Activated naive CD4-positive, alpha-beta T cell treated with anti-CD3 and anti-CD28 coated beads, Interleukin-2, amount 50 U/mL, for 72 hours (primary cell): ENCODE measurements at regions not wholly inside any gene's neighbourhood (a gene's known extent, or its start where the extent isn't known, plus 50 kb on each side); places are given as distances from the start of the nearest gene placed in this dataset.
A peak's percentile ranks its signal among the peaks of the same experiment; 100 is the strongest.

ENCODE experiments used
- ATAC-seq, 2 donors: fragments of 150-1000 bp; cut with Tn5 transposase; 2 replicates each; pipeline ENCODE4 v1.10.0; 2021; ENCODE audit warnings: mild to moderate bottlenecking in 2 of 2, moderate library complexity in 2 of 2
- DNase-seq, 2 donors: peaks; one replicate each; pipeline ENCODE4 v3.0.0; 2021 to 2022; ENCODE audit warnings: low spot score in 2 of 2
- H3K27ac Mint-ChIP-seq, 2 donors: one replicate each; pipeline ENCODE4 v1.8.0; 2022; ENCODE audit warnings: mild to moderate bottlenecking in 2 of 2, mixed read lengths in 2 of 2
- H3K36me3 Mint-ChIP-seq, 2 donors: one replicate each; pipeline ENCODE4 v1.8.0; 2022; ENCODE audit warnings: mixed read lengths in 2 of 2
- H3K9me3 Mint-ChIP-seq, 2 donors: one replicate each; pipeline ENCODE4 v1.8.0; 2022; ENCODE audit warnings: mixed read lengths in 2 of 2

DNA sequence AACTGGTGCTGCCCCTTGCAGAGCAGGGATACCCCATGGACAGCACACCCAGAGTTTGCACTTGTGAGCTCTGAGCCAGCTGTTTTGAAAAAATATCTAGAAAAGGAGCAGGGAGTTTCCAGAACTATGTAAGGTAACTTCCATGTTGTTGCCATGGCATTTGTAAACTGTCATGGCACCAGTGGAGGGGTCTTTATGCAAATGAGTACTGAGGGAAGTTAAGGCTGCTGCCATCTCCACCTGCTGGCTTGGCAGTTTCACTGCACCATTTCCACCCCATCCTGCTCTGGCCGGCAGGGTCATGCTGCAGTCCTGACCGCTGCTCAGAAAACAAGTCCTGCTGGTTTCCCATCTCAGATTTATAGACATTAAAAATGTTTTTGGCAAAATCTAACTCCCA is 52.3 kb upstream of the SNTG2 start:
- no peak for DNase-seq
- Mint-ChIP-seq H3K9me3 (peaks cover 16 to 28% of the 10 kb centered on the region in 2 donors), H3K36me3 (peaks cover 23 to 32% of the 10 kb centered on the region in 2 donors), H3K27ac (no peak overlapping the region)
- ATAC-seq = no peak

DNA sequence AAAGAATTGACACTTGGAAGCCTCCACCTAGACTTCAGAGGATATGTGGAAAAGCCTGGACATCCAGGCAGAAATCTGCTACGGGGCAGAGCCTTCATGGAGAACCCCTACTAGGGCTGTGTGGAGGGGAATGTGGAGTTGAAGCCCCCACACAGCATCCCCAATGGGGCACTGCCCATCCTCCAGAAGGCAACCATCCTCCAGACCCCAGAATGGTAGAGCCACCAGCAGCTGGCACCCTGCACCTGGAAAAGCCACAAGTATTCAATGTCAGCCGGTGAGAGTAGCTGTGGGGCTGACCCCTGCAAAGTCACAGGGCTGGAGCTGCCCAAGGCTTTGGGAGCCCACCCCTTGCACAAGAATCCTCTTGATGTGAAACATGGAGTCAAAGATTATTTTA is 53.6 kb upstream of the SNTG2 start:
- Mint-ChIP-seq H3K36me3 (peaks cover 19 to 38% of the 10 kb centered on the region in 2 donors), H3K27ac (no peak overlapping the region), H3K9me3 (peaks cover 16 to 28% of the 10 kb centered on the region in 2 donors)
- ATAC-seq (no peak), DNase-seq (no peak)

DNA sequence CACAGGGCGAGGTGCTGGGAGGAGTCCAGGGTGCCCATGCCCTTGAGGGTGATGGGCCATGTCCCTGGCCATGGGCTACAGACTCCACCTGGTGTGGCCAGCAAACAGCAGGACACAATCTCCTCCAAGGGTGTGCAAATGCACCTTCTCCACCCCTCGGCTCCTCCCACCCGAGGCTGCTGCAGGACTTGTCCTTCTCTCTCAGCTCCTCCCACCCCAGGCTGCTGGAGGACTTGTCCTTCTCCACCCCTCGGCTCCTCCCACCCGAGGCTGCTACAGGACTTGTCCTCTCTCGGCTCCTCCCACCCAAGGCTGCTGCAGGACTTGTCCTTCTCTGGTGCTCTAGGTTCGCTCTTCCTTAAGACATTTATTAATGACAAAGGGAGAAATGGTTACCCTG is 57.3 kb upstream of the SNTG2 start:
- Mint-ChIP-seq H3K36me3 (peaks cover 19 to 38% of the 10 kb centered on the region in 2 donors), H3K27ac (no peak overlapping the region), H3K9me3 (peaks cover 16 to 23% of the 10 kb centered on the region in 2 donors)
- DNase-seq = no peak
- no peak for ATAC-seq

DNA sequence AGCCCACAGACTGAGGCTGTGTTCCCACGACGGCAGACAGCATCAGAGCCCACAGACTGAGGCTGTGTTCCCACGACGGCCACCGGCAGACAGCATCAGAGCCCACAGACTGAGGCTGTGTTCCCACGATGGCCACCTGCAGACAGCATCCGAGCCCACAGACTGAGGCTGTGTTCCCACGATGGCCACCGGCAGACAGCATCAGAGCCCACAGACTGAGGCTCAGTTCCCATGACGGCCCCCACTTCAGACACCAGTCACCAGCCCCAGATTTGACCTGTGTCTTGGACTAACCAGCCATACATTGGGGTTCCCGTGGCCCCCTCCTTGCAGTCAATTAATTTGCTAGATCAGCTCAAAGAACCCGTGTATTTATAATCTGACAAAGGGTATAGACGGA is 57.8 kb upstream of the SNTG2 start:
- Mint-ChIP-seq H3K27ac (no peak overlapping the region), H3K9me3 (peaks cover 16 to 22% of the 10 kb centered on the region in 2 donors), H3K36me3 (peaks cover 18 to 35% of the 10 kb centered on the region in 2 donors)
- DNase-seq (no peak), ATAC-seq (no peak)

DNA sequence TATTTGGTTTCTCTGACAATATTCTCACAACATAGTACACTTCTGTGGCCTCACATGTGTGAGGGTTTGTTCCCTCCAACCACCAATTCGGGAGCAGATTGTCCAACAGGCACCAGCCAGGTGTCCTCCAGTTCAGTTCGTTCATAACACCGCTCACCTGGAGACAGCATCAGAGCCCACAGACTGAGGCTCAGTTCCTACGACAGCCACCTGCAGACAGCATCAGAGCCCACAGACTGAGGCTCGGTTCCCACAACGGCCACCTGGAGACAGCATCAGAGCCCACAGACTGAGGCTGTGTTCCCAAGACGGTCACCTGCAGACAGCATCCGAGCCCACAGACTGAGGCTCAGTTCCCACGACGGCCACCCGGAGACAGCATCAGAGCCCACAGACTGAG is 58.2 kb upstream of the SNTG2 start:
- no peak overlapping the region for H3K27ac Mint-ChIP-seq
- H3K9me3 Mint-ChIP-seq = peaks cover 16 to 18% of the 10 kb centered on the region in 2 donors
- peaks cover 13 to 30% of the 10 kb centered on the region in 2 donors for H3K36me3 Mint-ChIP-seq
- ATAC-seq (no peak), DNase-seq (no peak)

DNA sequence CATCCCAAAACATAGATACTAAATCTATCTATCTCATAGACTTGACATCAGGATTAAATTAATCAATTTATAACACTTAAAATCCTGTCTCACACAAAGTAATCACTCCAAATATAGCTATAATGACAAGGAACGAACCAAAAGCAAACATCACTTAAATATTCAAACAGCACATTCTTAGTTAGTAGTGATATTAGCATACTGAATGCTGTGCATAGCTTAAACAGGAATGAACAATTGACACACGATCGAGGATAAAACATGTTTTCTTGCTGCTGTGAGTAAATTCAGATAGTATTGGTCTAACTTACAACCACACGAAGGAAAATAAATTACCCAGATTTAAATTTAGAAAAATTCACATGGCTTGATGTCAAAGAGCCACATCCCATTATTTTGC is 58.9 kb upstream of the SNTG2 start:
- Mint-ChIP-seq H3K36me3 (peaks cover 9 to 24% of the 10 kb centered on the region in 2 donors), H3K9me3 (peaks cover 16 to 18% of the 10 kb centered on the region in 2 donors), H3K27ac (no peak overlapping the region)
- ATAC-seq = no peak
- DNase-seq = no peak

DNA sequence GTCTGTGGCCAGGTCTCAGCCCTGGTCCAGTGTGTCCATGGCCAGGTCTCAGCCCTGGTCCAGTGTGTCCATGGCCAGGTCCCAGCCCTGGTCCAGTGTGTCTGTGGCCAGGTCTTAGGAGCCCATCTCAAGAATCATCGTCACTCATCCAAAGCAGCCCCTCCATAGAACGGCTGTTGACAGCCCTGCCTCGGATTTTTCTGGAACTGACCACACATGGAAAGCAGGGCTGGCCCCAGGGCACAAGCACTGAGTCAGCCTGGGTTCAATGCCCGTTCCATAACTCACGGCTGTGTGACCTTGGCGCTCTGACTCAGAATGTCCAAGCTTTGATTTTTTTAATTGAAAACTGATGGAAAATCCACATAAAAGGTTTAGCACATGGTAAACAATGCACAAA is 59.9 kb upstream of the SNTG2 start:
- no peak overlapping the region for H3K27ac Mint-ChIP-seq
- H3K9me3 Mint-ChIP-seq = peaks cover 7 to 10% of the 10 kb centered on the region in 2 donors
- no peak for ATAC-seq
- peaks cover 2 to 15% of the 10 kb centered on the region in 2 donors for H3K36me3 Mint-ChIP-seq
- DNase-seq = no peak

DNA sequence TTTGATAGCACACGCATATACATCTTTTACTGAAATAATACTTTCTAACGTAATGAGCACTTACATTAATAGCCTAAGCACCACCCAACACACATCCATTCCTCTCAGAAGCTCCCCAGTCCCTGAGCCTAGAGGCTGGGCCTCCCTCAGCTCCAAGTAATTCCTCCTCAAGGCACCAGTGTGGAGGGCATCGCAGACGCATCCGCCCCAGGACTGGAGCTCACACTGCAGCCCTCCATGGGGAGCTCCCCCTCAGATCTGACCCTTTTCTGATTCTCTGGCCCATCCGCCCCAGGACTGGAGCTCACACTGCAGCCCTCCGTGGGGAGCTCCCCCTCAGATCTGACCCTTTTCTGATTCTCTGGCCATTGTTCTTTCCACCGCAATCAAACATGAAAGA is 60.4 kb upstream of the SNTG2 start:
- no peak for ATAC-seq

DNA sequence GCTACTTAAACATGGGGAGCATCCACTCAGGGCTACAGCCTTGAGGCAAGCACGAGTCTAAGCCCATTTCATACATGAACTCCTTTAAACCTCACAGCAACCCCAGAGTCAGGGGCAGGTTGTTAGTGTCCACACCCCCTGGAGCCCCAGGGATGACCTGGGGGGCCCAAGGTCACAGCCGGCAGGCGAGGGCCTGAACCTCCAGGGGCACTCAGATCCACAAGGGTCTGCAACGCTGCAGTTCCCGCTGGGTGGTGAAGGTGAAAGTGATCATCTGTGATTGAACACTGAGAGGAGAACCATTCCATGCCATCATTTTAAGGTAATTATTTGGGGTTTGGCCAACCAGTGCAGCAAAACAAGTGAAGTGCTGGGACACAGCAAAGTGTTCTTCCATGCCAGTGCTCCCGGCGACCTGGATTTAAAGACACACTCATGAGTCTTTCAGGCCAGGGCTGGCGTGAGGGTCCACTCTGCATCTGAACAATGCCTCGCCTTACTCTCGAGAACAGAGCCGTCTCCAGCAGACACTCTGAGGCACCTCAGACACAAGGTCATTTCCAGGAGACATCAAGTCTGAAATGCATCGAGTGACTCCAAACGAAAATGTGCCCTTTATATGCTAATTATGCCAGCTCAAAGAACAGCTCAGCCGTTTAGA is 61.6 kb upstream of the SNTG2 start:
- no peaks in the 10 kb centered on the region for H3K9me3 Mint-ChIP-seq
- ATAC-seq (no peak), DNase-seq (no peak)
- peaks cover 0 to 6% of the 10 kb centered on the region in 2 donors for H3K36me3 Mint-ChIP-seq
- no peak overlapping the region for H3K27ac Mint-ChIP-seq

More for the DNA sequence above, 60.4 kb upstream of the SNTG2 start:
- no peak overlapping the region for H3K27ac Mint-ChIP-seq
- H3K36me3 Mint-ChIP-seq = peaks cover 0 to 14% of the 10 kb centered on the region in 2 donors
- H3K9me3 Mint-ChIP-seq = peaks cover 4 to 6% of the 10 kb centered on the region in 2 donors
- no peak for DNase-seq

DNA sequence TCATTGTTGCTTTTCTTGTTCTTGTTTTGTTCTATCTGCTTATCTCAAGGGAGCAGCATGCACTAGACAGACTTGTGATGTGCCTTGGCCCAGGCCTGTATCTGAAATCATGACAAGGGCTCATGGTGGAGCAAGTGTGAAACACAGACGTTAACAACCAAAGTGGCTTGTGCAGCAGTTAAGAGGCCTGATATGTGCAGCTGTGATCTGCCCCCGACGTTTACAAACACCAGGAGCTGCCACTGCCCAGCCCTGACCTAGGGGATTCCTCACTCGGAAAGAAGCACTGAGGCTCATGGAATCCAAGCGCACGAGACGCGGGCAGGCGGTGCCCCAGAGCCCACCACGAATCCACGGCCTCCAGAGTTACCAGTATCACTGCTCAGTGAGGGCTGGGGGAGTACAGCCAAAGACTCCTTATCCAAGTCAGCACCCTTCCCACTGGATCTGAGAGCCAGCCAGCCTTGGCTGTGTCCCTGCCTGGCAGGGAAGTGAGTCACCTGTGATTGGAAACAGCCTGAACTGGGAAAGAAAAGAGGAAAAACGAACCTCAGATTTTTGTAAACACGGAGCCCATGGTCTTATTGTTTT is 62.3 kb upstream of the SNTG2 start:
- H3K27ac Mint-ChIP-seq = no peak overlapping the region
- H3K9me3 Mint-ChIP-seq = no peaks in the 10 kb centered on the region
- H3K36me3 Mint-ChIP-seq = peaks cover 0 to 6% of the 10 kb centered on the region in 2 donors
- DNase-seq = no peak
- ATAC-seq = no peak

DNA sequence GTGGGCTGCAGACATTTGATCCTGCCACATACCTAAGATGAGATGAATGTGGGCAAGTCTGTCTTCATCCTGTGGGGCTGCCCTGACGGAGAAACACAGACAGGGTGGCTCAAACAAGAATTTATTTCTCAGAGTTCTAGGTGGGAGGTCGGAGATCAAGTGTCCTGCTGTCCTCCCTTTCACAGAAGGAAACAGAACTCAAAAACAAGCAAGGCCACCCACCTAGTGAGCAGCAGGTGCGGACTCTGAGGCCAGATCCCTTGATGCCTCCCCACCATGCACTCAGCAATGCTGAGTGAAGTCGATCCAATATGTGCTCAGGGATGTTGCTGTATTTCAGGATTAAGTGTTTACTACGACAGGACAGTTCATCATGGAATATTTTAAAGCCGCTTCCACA is 63.0 kb upstream of the SNTG2 start:
- H3K27ac Mint-ChIP-seq = no peak overlapping the region
- DNase-seq = no peak
- ATAC-seq = no peak
- H3K9me3 Mint-ChIP-seq = no peaks in the 10 kb centered on the region
- peaks cover 0 to 1% of the 10 kb centered on the region in 2 donors for H3K36me3 Mint-ChIP-seq

DNA sequence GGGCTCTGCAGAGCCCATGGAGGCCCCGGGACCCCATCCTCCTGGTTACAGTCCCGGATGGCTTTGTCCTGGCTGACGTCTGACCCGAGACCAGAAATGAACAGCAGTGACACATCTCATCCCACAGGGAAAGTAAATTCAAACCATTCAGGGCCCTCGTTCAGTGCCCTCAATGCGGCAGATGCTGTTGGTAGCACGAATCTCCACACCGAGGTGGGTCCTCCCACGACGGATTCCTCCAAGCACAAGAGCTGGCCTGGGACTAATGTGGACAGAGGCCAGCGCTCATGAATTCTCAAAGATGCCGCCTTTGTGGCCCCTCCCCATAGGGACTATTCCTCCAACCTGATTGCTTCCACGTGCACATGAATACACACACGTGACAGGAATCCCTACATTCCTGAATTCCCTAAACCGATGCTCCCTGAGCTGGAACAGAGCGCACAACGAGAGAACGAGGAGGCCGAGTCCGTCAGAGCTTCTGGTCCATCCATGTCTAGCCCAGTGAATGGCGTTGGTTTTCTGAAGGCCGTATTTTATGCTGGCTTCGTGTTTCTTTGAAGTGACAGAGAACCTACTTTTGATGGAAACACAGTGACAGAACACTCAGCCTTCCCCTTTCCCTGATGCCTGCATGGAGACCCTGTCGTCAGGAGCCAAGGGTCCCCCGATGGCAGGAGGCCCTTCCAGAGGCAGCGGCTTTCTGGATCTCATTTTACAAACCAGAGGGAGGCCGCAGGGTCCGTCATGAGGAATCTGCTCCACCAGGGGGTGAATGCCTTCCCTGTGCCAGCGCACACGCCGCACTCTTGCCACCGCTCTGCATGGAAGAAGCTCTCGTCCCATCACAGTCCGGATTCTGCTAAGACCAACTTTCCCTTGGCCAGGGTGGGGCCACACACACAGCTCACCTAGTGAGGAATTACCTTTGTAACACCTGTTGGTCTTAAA is 64.3 kb upstream of the SNTG2 start:
- DNase-seq = no peak
- Mint-ChIP-seq H3K36me3 (no peaks in the 10 kb centered on the region), H3K9me3 (no peaks in the 10 kb centered on the region), H3K27ac (peak overlapping the region in 1 of 2 donors; percentile 14)
- ATAC-seq = no peak

DNA sequence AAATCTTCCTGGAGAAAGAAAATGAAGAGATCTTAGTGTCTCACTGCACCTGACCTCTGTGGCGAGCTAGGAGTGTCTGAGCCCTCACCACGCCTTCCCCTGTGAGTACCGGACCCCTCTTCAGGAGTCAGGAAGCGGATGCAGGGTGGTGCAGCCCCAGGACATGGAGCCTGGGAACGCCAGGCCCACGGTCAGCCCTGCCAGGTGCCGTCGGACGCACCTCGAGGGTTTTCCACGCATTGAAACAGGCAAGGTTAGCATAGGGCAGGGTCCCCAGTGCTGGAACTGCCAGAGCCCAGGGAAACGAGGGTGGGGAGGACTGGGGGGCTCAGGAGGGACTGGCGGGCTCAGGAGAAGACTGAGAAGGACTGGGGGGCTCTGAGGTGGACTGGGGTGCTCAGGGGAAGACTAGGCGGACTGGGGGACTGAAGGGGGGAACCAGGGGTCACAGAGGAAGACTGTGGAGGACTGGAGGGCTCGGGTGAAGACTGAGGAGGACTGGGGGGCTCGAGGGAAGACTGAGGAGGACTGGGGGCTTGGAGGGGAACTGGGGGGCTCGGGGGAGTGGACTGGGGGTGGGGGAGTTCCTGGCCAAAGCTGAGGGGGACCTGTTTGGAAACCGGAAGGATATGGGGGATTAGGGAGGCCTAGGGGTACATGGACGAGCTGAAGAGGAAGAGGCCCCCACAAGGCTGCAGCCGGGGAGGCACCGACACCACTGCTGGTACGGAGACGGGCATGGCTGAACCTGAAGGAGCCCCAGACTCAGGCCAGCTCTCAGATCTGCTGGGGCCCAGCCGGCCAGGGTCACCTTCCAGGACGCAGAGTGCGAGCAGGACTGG is 65.2 kb upstream of the SNTG2 start:
- ATAC-seq = no peak
- H3K27ac Mint-ChIP-seq = no peak overlapping the region
- H3K36me3 Mint-ChIP-seq = no peaks in the 10 kb centered on the region
- DNase-seq = no peak
- H3K9me3 Mint-ChIP-seq = no peaks in the 10 kb centered on the region

DNA sequence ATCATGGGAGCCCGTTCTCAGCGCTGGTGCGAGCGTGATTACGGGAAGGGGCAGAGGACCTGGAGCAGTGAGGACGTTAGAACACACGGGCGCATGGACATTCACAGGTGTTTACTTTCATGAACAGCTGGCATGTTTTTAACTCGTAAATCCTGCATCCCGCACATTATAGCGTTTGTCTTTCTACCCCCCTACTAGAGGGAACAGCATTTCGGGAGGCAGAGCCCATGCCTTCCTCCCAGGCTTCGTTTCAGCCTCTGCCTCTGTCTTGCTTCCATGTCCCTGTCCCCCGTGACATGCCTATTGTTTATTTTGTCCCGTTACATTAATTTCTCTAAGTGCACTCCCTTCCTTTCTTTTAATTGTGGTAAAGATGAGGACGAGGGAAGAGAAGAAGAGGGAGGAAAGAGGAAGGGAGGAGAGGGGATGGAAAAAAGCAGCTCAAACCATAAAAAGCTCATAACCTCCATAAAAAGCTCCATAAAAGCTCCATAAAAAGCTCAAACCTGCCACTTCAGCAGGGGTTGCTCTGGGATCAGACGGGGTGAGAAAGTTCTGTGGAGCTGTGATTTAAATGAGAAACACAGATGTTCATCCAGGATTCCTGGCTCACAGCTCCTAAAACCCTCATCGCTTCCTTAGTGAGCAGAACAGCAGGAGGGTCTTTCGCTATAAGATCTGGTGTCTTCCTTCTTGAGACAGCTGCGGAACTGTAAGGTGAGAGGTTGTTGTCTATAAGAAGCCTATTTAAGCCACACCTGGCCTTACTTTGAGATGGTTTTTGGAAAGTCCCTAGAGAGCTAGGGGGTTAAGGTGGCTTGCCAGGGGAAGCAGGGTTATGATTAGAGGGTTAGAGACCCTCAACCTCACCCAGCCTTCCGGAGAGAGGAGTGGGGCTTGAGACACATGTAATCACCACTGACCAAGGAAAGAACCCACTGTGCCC is 66.6 kb upstream of the SNTG2 start:
- no peak for DNase-seq
- Mint-ChIP-seq H3K27ac (no peak overlapping the region), H3K36me3 (no peaks in the 10 kb centered on the region), H3K9me3 (no peaks in the 10 kb centered on the region)
- no peak for ATAC-seq

DNA sequence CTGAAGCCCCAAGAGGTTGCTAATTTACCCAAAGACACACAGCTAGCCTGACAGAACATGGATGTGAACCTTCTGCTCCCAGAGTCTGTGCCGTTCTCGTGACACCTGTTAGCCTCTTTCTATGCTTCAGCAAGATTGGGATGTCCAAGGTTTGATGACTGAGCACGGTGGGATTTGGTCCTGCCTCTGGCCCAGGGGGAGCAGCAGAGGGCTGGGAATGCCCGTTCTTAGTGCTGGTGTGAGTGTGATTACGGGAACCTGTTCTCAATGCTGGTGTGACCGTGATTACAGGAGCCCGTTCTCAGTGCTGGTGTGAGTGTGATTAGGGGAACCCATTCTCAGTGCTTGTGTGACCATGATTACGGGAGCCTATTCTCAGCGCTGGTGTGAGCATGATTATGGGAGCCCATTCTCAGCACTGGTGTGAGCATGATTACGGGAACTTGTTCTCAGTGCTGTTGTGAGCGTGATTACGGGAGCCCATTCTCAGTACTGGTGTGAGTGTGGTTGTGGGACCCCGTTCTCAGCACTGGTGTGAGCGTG is 67.3 kb upstream of the SNTG2 start:
- H3K27ac Mint-ChIP-seq = no peak overlapping the region
- no peaks in the 10 kb centered on the region for H3K36me3 Mint-ChIP-seq
- no peak for DNase-seq
- no peak for ATAC-seq
- H3K9me3 Mint-ChIP-seq = no peaks in the 10 kb centered on the region
